ENCODE measurements at regions not wholly inside any gene's neighbourhood (a gene's known extent, or its start where the extent isn't known, plus 50 kb on each side); places are given as distances from the start of the nearest gene placed in this dataset.

- Histone ChIP-seq H3K9me3 (no peaks in the 10 kb centered on the region), H3K4me3 (no peak overlapping the region), H3K27me3 (ENCODE audit: insufficient read depth in 3 of 3, low read length in 2 of 3) (peaks cover 0 to 1% (median 0%) of the 10 kb centered on the region in 3 donors), H3K36me3 (ENCODE audit: insufficient read depth in 1 of 2, low read depth in 1 of 2) (no peaks in the 10 kb centered on the region), H3K27ac (no peak overlapping the region), H3K4me1 (no peaks in the 10 kb centered on the region)
- DNase-seq (no peak), ATAC-seq (no peak)
- intact Hi-C loops (cut with DNase I) = no loop called here
- no peak for TF ChIP-seq CTCF (IDR thresholded peaks at IDR 0.05)
- 72 to 80% (median 76%) methylated on average over 21 of the region's 21 CpGs for WGBS, 3 donors
Measured at GRCh38 chr10:128481152-128481840, 355.1 kb upstream of the MKI67 start.

GRCh38 chr10:128482052-128482451 lies 355.8 kb upstream of the MKI67 start:
- H3K4me1 ChIP-seq = no peaks in the 10 kb centered on the region
- no peak overlapping the region for H3K4me3 ChIP-seq
- H3K27ac ChIP-seq = no peak overlapping the region
- ATAC-seq (no peak), DNase-seq (no peak)
- no peaks in the 10 kb centered on the region for H3K36me3 ChIP-seq (ENCODE audit: insufficient read depth in 1 of 2, low read depth in 1 of 2)
- H3K9me3 ChIP-seq = no peaks in the 10 kb centered on the region
- no peak for TF ChIP-seq CTCF (IDR thresholded peaks at IDR 0.05)
- intact Hi-C loops (cut with DNase I) = no loop called here
- WGBS, 3 donors = 89 to 95% (median 95%) methylated on average over 7 of the region's 7 CpGs
- peaks cover 0 to 1% (median 0%) of the 10 kb centered on the region in 3 donors for H3K27me3 ChIP-seq (ENCODE audit: insufficient read depth in 3 of 3, low read length in 2 of 3)

GRCh38 chr10:128483216-128483615 lies 357.0 kb upstream of the MKI67 start:
- Histone ChIP-seq H3K4me1 (no peaks in the 10 kb centered on the region), H3K27ac (no peak overlapping the region), H3K27me3 (ENCODE audit: insufficient read depth in 3 of 3, low read length in 2 of 3) (peaks cover 0 to 1% (median 0%) of the 10 kb centered on the region in 3 donors), H3K36me3 (ENCODE audit: insufficient read depth in 1 of 2, low read depth in 1 of 2) (no peaks in the 10 kb centered on the region), H3K9me3 (no peaks in the 10 kb centered on the region), H3K4me3 (no peak overlapping the region)
- no peak for TF ChIP-seq CTCF (IDR thresholded peaks at IDR 0.05)
- 51 to 68% (median 53%) methylated on average over 16 of the region's 16 CpGs for WGBS, 3 donors
- ATAC-seq (no peak), DNase-seq (no peak)
- intact Hi-C loops (cut with DNase I) = no loop called here

- no peaks in the 10 kb centered on the region for H3K4me1 ChIP-seq
- ATAC-seq = no peak
- H3K27ac ChIP-seq = no peak overlapping the region
- no peak overlapping the region for H3K4me3 ChIP-seq
- TF ChIP-seq CTCF (IDR thresholded peaks at IDR 0.05) = no peak
- intact Hi-C loops (cut with DNase I) = no loop called here
- 98 to 100% (median 99%) methylated on average over 5 of the region's 5 CpGs for WGBS, 3 donors
- peaks cover 0 to 1% (median 0%) of the 10 kb centered on the region in 3 donors for H3K27me3 ChIP-seq (ENCODE audit: insufficient read depth in 3 of 3, low read length in 2 of 3)
- H3K36me3 ChIP-seq (ENCODE audit: insufficient read depth in 1 of 2, low read depth in 1 of 2) = no peaks in the 10 kb centered on the region
- no peaks in the 10 kb centered on the region for H3K9me3 ChIP-seq
- DNase-seq = no peak
Measured at GRCh38 chr10:128484041-128484440, 357.8 kb upstream of the MKI67 start.
